WTC11 (cell line): ENCODE measurements at regions not wholly inside any gene's neighbourhood (a gene's known extent, or its start where the extent isn't known, plus 50 kb on each side); places are given as distances from the start of the nearest gene placed in this dataset.

Experiments used
- ATF2 ChIP-seq: sonication (generic); formaldehyde crosslinking; IDR thresholded peaks from 2 replicates; pipeline ENCODE4 v1.8.1; 2022; ENCODE audit warnings: low read depth, missing genetic modification reagents, borderline replicate concordance
- ATF3 ChIP-seq: sonication (generic); formaldehyde crosslinking; conservative IDR thresholded peaks from 2 replicates; pipeline ENCODE4 v1.8.1; 2022; ENCODE audit warnings: mild to moderate bottlenecking, missing genetic modification reagents
- JUN ChIP-seq: sonication (generic); formaldehyde crosslinking; IDR thresholded peaks from 2 replicates; pipeline ENCODE4 v1.8.0; 2023; ENCODE audit warnings: mild to moderate bottlenecking, missing genetic modification reagents
- KAT7 ChIP-seq: sonication (generic); formaldehyde crosslinking; IDR thresholded peaks from 2 replicates; pipeline ENCODE4 v1.8.1; 2023; ENCODE audit warnings: missing genetic modification reagents, mild to moderate bottlenecking, borderline replicate concordance
- TEAD4 ChIP-seq: sonication (generic); formaldehyde crosslinking; IDR thresholded peaks from 2 replicates; pipeline ENCODE4 v1.8.0; 2022; ENCODE audit warnings: mild to moderate bottlenecking, missing genetic modification reagents
- ZNF121 ChIP-seq: sonication (generic); formaldehyde crosslinking; IDR thresholded peaks from 2 replicates; pipeline ENCODE4 v1.8.0; 2023; ENCODE audit warnings: missing genetic modification reagents
- TF ChIP-seq, protein P1 (sequence below): sonication (generic); formaldehyde crosslinking; IDR thresholded peaks from 2 replicates; pipeline ENCODE4 v1.8.0; 2022; ENCODE audit warnings: missing genetic modification reagents
- TF ChIP-seq, protein P2 (sequence below): fragments of 200-600 bp; IDR thresholded peaks from 2 replicates; pipeline ENCODE4 v1.8.0; 2022; ENCODE audit warnings: antibody characterized with exemption
- TF ChIP-seq, protein P3 (sequence below): sonication (generic); formaldehyde crosslinking; conservative IDR thresholded peaks from 2 replicates; pipeline ENCODE4 v1.8.1; 2023; ENCODE audit warnings: mild to moderate bottlenecking, low read depth, missing genetic modification reagents, moderate library complexity

DNA sequence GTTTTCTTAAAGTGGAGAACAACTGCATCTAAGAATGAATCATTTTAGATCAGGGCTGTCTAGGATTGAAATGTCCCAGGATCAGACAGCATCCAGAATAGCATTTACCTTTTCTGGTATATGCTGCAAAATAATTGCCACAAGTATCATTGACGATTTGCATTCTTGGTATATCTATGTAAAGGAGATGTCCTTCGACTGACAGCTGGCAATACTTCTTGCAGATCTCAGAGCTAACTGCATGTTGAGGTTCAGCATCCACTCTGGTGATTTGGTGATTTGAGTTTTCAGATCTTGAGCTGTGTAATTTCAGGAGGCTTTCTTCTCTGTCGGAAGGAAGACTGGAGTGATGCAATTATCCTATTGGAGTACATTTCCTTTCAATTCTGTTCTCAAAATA lies 78.1 kb upstream of the CPHXL start:
- TF ChIP-seq, protein P1, sequence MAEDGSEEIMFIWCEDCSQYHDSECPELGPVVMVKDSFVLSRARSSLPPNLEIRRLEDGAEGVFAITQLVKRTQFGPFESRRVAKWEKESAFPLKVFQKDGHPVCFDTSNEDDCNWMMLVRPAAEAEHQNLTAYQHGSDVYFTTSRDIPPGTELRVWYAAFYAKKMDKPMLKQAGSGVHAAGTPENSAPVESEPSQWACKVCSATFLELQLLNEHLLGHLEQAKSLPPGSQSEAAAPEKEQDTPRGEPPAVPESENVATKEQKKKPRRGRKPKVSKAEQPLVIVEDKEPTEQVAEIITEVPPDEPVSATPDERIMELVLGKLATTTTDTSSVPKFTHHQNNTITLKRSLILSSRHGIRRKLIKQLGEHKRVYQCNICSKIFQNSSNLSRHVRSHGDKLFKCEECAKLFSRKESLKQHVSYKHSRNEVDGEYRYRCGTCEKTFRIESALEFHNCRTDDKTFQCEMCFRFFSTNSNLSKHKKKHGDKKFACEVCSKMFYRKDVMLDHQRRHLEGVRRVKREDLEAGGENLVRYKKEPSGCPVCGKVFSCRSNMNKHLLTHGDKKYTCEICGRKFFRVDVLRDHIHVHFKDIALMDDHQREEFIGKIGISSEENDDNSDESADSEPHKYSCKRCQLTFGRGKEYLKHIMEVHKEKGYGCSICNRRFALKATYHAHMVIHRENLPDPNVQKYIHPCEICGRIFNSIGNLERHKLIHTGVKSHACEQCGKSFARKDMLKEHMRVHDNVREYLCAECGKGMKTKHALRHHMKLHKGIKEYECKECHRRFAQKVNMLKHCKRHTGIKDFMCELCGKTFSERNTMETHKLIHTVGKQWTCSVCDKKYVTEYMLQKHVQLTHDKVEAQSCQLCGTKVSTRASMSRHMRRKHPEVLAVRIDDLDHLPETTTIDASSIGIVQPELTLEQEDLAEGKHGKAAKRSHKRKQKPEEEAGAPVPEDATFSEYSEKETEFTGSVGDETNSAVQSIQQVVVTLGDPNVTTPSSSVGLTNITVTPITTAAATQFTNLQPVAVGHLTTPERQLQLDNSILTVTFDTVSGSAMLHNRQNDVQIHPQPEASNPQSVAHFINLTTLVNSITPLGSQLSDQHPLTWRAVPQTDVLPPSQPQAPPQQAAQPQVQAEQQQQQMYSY (CRISPR knock-in tag) = no peak
- TF ChIP-seq, protein P2, sequence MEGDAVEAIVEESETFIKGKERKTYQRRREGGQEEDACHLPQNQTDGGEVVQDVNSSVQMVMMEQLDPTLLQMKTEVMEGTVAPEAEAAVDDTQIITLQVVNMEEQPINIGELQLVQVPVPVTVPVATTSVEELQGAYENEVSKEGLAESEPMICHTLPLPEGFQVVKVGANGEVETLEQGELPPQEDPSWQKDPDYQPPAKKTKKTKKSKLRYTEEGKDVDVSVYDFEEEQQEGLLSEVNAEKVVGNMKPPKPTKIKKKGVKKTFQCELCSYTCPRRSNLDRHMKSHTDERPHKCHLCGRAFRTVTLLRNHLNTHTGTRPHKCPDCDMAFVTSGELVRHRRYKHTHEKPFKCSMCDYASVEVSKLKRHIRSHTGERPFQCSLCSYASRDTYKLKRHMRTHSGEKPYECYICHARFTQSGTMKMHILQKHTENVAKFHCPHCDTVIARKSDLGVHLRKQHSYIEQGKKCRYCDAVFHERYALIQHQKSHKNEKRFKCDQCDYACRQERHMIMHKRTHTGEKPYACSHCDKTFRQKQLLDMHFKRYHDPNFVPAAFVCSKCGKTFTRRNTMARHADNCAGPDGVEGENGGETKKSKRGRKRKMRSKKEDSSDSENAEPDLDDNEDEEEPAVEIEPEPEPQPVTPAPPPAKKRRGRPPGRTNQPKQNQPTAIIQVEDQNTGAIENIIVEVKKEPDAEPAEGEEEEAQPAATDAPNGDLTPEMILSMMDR = no peak
- TF ChIP-seq ATF3 (CRISPR knock-in tag) = no peak
- no peak for TF ChIP-seq ATF2 (CRISPR knock-in tag)
- no peak for TF ChIP-seq ZNF121 (CRISPR knock-in tag)
- TF ChIP-seq, protein P3, sequence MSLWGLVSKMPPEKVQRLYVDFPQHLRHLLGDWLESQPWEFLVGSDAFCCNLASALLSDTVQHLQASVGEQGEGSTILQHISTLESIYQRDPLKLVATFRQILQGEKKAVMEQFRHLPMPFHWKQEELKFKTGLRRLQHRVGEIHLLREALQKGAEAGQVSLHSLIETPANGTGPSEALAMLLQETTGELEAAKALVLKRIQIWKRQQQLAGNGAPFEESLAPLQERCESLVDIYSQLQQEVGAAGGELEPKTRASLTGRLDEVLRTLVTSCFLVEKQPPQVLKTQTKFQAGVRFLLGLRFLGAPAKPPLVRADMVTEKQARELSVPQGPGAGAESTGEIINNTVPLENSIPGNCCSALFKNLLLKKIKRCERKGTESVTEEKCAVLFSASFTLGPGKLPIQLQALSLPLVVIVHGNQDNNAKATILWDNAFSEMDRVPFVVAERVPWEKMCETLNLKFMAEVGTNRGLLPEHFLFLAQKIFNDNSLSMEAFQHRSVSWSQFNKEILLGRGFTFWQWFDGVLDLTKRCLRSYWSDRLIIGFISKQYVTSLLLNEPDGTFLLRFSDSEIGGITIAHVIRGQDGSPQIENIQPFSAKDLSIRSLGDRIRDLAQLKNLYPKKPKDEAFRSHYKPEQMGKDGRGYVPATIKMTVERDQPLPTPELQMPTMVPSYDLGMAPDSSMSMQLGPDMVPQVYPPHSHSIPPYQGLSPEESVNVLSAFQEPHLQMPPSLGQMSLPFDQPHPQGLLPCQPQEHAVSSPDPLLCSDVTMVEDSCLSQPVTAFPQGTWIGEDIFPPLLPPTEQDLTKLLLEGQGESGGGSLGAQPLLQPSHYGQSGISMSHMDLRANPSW = no peak
- TF ChIP-seq KAT7 (CRISPR knock-in tag) = no peak
- TF ChIP-seq TEAD4 (CRISPR knock-in tag) = no peak
- no peak for TF ChIP-seq JUN
